GM18519 (cell line): ENCODE measurements at regions not wholly inside any gene's neighbourhood (a gene's known extent, or its start where the extent isn't known, plus 50 kb on each side); places are given as distances from the start of the nearest gene placed in this dataset.
"Not testable (repeated sequence)": the region's sequence is repeated elsewhere in the genome, so short reads cannot be mapped to it uniquely, and the experiment has no call there.

Experiments used
- ATAC-seq: cut with Tn5 transposase; IDR thresholded peaks from one replicate; pipeline ENCODE4 v1.9.1; 2021; ENCODE audit warnings: mild to moderate bottlenecking, moderate library complexity; ENCODE audit not compliant: unreplicated experiment, low FRiP score

- no peak for ATAC-seq
These were observed 677.6 kb downstream of the IRS1 start for GRCh38 chr2:226122041-226122440.

GRCh38 chr2:226121046-226121738, 678.4 kb downstream of the IRS1 start:
- ATAC-seq, result no peak

DNA sequence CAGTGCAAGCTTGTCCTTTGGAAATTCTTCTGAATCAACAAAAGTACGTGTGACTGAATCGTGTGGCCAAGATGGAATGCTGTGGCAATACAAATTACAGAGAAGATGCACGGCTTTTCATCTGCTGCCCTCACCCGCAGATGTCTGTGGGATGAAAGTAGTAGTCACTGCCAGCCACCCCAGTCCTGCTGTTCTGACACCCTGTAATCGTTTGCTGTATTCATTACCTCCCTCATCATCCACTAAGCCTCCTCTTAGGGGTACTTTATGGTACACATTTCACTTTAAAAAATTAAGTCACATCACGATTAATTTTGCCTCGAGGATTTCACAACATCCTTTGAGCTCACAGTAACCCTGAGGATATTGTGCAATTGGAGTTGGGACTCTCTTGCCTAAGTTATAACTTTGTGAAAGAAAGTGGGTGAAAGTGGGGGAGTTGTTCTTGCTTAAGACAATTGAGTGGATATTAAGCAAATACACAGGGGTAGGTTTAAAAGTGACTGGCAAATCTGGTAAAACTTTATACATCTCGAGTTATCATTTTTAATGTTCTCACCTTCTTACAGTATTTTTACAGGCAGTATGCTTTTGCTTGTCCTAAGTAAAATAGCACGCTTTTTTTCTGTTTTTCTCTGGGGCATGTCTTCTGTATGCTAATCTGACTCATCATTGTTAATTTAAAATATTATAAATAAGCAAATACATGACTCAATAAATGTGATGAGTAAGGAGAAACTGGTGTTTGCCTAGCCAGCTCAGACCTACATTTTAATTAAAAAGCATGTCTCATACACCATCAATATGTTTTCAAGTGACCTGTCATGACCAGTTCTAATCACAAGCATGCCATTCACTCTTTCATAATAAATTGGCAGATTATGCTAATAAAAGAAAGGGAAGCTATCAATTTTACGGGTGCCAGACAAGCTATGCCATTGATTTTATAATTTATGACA, 680.9 kb downstream of the IRS1 start:
- no peak for ATAC-seq

DNA sequence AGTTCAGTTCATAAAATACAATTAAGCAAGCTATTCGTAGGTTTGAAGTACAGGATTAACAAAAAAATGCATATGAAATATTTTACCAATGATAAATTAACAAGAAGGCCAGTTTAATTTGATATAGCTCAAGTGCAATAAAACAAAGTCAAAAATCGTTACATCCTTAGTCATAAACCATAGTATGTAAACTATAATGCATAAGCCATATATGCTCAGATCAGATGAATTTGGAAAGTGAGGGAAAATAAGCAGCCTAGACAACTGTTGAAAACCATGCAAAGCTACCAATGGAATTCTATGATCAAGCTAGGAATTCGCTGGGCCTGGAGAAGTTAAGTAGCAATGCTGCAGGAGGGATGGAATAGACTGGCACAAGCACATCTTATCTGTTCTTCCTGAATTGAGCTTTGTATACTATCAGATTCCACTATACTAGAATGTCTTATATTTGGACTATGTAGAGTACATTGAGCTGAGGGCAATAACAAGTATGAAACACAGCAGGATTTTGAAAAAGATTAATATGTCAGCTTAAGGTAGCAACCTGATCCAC, 682.0 kb downstream of the IRS1 start:
- no peak for ATAC-seq

GRCh38 chr2:226116346-226116745, 683.3 kb downstream of the IRS1 start:
- no peak for ATAC-seq

- no peak for ATAC-seq
These were observed 683.8 kb downstream of the IRS1 start for GRCh38 chr2:226115832-226116200.

DNA sequence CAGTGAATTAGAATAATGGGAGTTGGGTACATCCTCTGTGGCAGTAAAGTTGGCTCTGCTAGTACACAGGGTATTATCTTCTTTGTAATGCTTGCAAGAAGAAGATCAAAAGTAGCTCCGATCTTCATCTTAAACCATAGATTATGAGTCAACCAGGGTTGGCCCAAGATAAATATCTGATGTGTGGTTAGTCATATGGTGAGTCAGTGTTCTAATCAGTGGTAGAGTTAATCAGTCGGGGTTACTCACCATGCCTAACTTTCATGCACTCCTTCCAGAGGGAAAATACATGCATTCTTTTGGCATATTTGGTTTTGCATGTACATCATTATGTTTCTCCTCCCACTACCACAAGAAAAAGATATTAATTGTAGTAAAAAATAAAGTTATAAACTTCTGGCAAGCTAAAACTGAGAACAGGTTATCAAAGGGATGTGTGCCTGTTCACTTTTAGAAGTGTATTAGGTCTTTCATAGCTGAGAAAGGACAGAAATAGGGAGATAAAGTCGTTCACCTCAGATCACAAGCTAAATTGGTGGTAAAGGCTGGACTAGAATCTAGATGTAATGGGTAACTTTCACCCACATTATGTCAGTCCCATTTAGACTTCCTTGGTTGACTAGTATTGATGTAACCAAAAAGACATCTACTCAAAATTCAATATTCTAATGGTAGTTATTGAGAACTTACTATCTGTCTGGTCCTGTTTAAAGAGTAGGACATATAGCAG, 684.4 kb downstream of the IRS1 start:
- no peak for ATAC-seq

GRCh38 chr2:226114436-226114835, 685.2 kb downstream of the IRS1 start:
- ATAC-seq, result no peak

GRCh38 chr2:226098861-226099745, 699.6 kb downstream of the NYAP2 start:
- ATAC-seq, result no peak

- ATAC-seq, result no peak
These were observed 695.5 kb downstream of the NYAP2 start for GRCh38 chr2:226095058-226095457.

GRCh38 chr2:226093364-226093763, 693.9 kb downstream of the NYAP2 start:
- no peak for ATAC-seq

DNA sequence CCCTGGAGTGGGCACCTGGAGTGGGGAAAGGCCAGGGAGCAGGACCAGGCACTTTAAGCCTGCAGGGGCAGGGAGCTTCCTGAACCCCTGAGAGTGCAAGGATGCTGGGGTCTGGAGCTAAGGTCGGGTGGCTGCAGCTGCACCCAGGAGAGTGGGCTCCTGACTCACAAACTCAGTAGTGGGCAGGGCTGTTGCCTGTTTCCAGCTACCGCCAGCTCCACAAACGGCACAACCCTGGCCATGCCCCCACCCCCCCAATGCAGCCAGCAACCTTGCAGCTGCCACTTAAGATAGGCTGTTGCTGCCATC, 688.8 kb downstream of the NYAP2 start:
- no peak for ATAC-seq

DNA sequence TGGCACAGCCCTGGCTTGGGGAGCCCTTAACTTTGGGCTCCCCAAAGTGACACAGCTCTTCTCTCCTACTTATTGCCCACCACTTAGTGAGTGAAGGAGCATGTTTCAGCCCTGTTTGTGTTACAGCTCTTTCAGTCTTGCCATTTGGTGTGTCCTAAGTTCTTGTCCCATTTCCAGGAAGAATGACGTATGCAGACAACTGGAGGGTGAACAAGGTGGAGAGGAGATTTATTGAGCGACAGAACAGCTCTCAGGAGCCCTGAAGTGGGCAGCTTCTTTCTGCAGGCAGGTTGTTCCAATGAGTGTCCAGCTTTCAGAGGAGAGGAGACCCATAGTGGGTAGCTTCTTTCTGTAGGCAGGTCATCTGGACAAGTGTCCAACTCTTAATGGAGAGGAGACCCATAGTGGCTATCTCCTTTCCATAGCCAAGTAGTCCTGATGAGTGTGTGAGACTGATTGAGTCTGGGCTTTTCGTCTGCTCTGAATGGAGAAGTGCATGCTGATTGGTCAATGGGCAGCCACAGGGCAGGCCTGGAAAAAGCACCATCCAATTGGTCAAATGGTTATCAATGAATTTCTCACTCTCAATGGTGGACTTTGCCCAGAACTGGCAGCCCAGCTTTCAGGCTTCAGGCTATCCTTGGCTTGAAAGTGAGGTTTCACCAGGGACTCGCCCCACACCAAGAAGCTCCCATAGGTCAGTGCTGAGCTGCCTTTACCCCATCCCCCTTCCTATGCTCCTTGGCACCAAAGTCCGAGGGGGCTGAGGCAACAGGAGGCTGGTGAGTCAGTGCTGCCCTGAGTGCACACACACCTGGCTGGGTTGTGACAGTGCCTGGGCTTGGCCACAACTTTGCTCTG, 688.2 kb downstream of the NYAP2 start:
- no peak for ATAC-seq

GRCh38 chr2:226087051-226087450, 687.5 kb downstream of the NYAP2 start:
- no peak for ATAC-seq

- no peak for ATAC-seq
These were observed 686.7 kb downstream of the NYAP2 start for GRCh38 chr2:226086190-226086589.

- not testable (repeated sequence) for ATAC-seq
These were observed 685.9 kb downstream of the NYAP2 start for GRCh38 chr2:226085425-226085824.

GRCh38 chr2:226080334-226080733, 680.8 kb downstream of the NYAP2 start:
- no peak for ATAC-seq

- ATAC-seq, result no peak
These were observed 680.2 kb downstream of the NYAP2 start for GRCh38 chr2:226079671-226080181.

GRCh38 chr2:226079196-226079595, 679.7 kb downstream of the NYAP2 start:
- no peak for ATAC-seq
